Astrocyte of the spinal cord (primary cell): ENCODE measurements at regions not wholly inside any gene's neighbourhood (a gene's known extent, or its start where the extent isn't known, plus 50 kb on each side); places are given as distances from the start of the nearest gene placed in this dataset.
A peak's percentile ranks its signal among the peaks of the same experiment; 100 is the strongest.

Experiments
- DNase-seq: peaks from one replicate; pipeline ENCODE4 v3.0.0; 2011; ENCODE audit warnings: low read depth, low spot score
- H3K4me3 ChIP-seq: 2 replicates; pipeline ENCODE4 v1.5.1; 2011; ENCODE audit warnings: low read depth, mild to moderate bottlenecking, low read length, moderate library complexity
- CTCF ChIP-seq: IDR thresholded peaks from 2 replicates; pipeline ENCODE4 v1.5.1; 2012; ENCODE audit warnings: low read depth, mild to moderate bottlenecking, low read length, inconsistent platforms
- in situ Hi-C: cut with HindIII; loops from 2 replicates; pipeline ENCODE4 v1.10.0; 2017; ENCODE audit warnings: low sequenced_read_pairs

- no peak for DNase-seq
- no peak overlapping the region for H3K4me3 ChIP-seq
- in situ Hi-C loops: no loop called here
- no peak for TF ChIP-seq CTCF
Measured at GRCh38 chr17:13398853-13399252, 202.9 kb downstream of the HS3ST3A1 start.

- no peak for DNase-seq
- no peak for TF ChIP-seq CTCF
- in situ Hi-C loops: no loop called here
- no peak overlapping the region for H3K4me3 ChIP-seq
Measured at GRCh38 chr17:13398091-13398490, 203.6 kb downstream of the HS3ST3A1 start.

GRCh38 chr17:13395862-13396261 is 205.9 kb downstream of the HS3ST3A1 start:
- in situ Hi-C loops: no loop called here
- no peak overlapping the region for H3K4me3 ChIP-seq
- no peak for DNase-seq
- no peak for TF ChIP-seq CTCF

GRCh38 chr17:13395346-13395745 is 206.4 kb downstream of the HS3ST3A1 start:
- in situ Hi-C loops: no loop called here
- DNase-seq: peak; percentile 51
- no peak for TF ChIP-seq CTCF
- no peak overlapping the region for H3K4me3 ChIP-seq

GRCh38 chr17:13393841-13394710 is 207.7 kb downstream of the HS3ST3A1 start:
- no peak for TF ChIP-seq CTCF
- no peak overlapping the region for H3K4me3 ChIP-seq

GRCh38 chr17:13387952-13388351 is 213.8 kb downstream of the HS3ST3A1 start:
- in situ Hi-C loops: no loop called here
- H3K4me3 ChIP-seq: no peak overlapping the region
- no peak for TF ChIP-seq CTCF
- no peak for DNase-seq

More at GRCh38 chr17:13393841-13394710, 207.7 kb downstream of the HS3ST3A1 start:
- in situ Hi-C loops: no loop called here
- DNase-seq: peak; percentile 76
